ENCODE measurements at regions not wholly inside any gene's neighbourhood (a gene's known extent, or its start where the extent isn't known, plus 50 kb on each side); places are given as distances from the start of the nearest gene placed in this dataset.

DNA sequence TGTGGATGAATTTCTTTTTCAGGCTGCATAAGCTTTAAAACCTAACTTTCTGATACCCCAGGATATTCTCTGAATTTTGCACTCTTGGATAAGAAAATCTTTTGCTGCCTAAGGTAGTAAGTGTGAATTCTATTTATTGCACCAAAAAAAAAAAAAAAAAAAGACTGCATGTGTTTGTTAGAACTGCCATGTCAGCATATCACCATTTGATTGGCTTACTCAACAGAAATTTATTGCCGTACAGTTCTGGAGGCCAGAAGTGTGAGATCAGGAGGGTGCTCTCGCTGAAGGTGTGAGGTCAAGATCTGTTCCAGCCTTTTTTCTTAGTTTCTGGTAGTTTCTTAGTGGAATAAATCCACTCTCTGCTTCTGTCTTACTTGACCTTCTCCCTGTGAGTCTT is 1250.0 kb upstream of the PRKX start:
- Mint-ChIP-seq H3K9me3 (no peaks in the 10 kb centered on the region), H3K4me1 (ENCODE audit: low read depth) (no peaks in the 10 kb centered on the region), H3K27me3 (ENCODE audit: low read depth) (no peaks in the 10 kb centered on the region), H3K4me3 (no peak overlapping the region), H3K36me3 (ENCODE audit: insufficient read depth) (no peaks in the 10 kb centered on the region)
- DNase-seq (no peak), ATAC-seq (no peak)

DNA sequence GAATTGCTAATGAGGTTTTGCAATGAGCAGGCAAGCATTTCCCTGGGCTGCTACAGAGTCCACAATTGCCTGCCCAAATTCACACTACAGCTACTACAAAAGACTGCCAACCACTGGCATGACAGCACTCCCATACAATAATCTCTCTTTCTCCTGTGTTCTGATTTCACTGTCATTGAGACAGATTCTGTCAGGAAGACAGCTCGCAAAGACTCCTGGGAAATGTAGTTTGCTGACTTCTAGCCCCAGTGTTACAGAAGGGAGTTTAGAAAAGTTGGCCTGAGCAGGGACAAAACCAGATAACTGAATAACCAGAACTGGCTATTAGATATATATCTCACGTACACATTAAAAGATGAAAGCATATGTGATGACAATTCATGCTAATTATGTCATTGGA is 1231.3 kb upstream of the PRKX start:
- no peaks in the 10 kb centered on the region for H3K9me3 Mint-ChIP-seq
- no peak for DNase-seq
- H3K36me3 Mint-ChIP-seq (ENCODE audit: insufficient read depth) = no peaks in the 10 kb centered on the region
- no peaks in the 10 kb centered on the region for H3K4me1 Mint-ChIP-seq (ENCODE audit: low read depth)
- H3K27me3 Mint-ChIP-seq (ENCODE audit: low read depth) = no peaks in the 10 kb centered on the region
- no peak overlapping the region for H3K4me3 Mint-ChIP-seq
- no peak for ATAC-seq

DNA sequence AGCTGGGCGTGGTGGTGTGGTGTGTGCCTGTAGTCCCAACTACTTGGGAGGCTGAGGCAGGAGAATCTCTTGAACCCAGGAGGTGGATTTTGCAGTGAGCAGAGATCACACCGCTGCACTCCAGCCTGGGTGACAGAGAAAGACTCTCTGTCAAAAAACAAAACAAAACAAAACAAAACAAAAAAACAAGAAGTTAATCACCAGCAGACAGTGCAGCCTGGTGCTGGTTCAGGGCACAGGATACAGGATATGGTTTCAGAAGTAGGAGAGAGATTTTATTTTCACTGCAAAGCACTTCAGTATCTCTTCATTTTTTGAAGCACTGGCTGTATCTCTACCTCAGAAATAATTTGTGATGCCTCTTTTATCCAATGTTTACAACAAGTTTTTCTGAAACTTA is 1222.9 kb upstream of the PRKX start:
- ATAC-seq = no peak
- Mint-ChIP-seq H3K4me3 (no peak overlapping the region), H3K9me3 (peaks cover 4% of the 10 kb centered on the region), H3K27me3 (ENCODE audit: low read depth) (no peaks in the 10 kb centered on the region), H3K36me3 (ENCODE audit: insufficient read depth) (no peaks in the 10 kb centered on the region), H3K4me1 (ENCODE audit: low read depth) (no peaks in the 10 kb centered on the region)
- DNase-seq = no peak

DNA sequence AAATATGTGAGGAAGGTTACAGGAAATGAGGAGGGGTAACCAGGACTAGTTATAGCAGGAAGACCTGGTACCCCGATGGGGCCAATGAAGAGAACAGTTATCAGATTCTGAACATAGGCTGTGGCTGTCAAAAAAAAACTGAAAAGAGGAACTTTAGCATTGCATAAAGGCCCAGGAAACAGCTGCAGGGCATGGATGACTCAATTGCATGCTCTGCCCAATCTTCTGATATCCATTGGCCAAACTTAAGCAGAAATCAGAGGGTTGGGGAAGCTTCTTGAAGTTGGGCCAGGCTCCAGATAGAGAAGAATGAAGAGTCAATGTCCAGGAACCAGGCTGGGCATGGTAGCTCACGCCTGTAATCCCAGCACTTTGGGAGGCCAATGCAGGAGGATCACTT is 1222.4 kb upstream of the PRKX start:
- Mint-ChIP-seq H3K36me3 (ENCODE audit: insufficient read depth) (no peaks in the 10 kb centered on the region), H3K27me3 (ENCODE audit: low read depth) (no peaks in the 10 kb centered on the region), H3K4me1 (ENCODE audit: low read depth) (no peaks in the 10 kb centered on the region), H3K4me3 (no peak overlapping the region), H3K9me3 (peaks cover 4% of the 10 kb centered on the region)
- ATAC-seq (no peak), DNase-seq (no peak)

DNA sequence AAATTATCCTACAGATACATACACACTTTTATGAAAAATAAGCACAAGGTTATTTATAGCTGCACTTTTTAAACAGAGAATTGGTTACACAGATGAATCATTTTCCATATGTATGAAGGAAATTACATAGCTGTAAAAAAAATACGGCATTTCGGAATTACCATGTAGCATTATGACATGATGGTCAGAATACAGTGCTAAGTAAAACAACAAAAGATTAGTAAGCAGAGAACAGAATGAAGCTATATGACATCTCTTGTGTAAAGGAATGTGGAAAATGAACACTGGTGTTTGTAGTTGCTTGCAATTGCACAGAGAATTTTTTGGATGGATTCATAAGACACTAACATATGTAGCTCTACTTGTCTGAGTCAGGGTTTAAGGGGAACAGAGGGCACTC is 1222.0 kb upstream of the PRKX start:
- no peak overlapping the region for H3K4me3 Mint-ChIP-seq
- DNase-seq = no peak

DNA sequence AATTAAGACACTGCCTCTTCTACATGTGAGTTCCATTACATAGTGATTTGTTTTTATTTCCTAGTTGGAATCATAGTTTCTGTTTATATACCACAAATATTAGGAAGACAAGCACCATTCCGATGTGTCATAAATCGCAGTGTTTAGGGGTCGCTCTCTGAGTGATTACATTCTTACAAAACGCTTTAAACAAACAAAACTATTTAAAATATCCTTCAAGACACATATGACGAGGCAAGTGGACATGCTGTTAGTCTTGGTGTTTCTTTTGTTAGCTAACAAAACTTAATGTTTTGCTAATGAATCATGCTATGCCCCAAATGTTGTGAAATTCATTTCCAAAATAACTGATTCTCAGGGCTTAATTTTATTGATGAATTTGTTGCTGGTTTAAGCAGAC is 1219.3 kb upstream of the PRKX start:
- no peak overlapping the region for H3K4me3 Mint-ChIP-seq
- no peak for DNase-seq
- no peaks in the 10 kb centered on the region for H3K27me3 Mint-ChIP-seq (ENCODE audit: low read depth)
- H3K9me3 Mint-ChIP-seq = peaks cover 4% of the 10 kb centered on the region
- H3K4me1 Mint-ChIP-seq (ENCODE audit: low read depth) = no peaks in the 10 kb centered on the region
- no peak for ATAC-seq
- H3K36me3 Mint-ChIP-seq (ENCODE audit: insufficient read depth) = no peaks in the 10 kb centered on the region

More for the DNA sequence above, 1222.0 kb upstream of the PRKX start:
- no peaks in the 10 kb centered on the region for H3K4me1 Mint-ChIP-seq (ENCODE audit: low read depth)
- peaks cover 4% of the 10 kb centered on the region for H3K9me3 Mint-ChIP-seq
- no peaks in the 10 kb centered on the region for H3K27me3 Mint-ChIP-seq (ENCODE audit: low read depth)
- no peaks in the 10 kb centered on the region for H3K36me3 Mint-ChIP-seq (ENCODE audit: insufficient read depth)
- ATAC-seq = no peak

DNA sequence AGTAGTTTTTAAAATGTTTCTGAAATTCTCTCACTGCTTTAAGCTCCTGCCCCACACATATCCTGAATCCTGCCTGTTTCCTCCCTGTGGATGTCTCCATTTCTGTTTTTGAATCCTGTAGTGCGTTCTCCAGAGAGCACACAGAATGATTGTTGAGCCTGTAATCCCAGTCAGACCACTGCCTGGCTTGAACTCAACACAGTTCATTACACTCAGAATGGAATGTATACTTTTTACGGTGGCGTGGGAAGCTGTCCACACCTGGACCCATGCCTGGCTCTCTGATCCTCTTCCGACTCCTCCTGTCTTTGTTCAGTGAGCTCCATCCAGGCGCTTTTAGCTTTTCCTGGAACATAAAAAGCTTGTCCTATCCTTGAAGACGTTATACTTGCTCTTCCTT is 1217.0 kb upstream of the PRKX start:
- no peaks in the 10 kb centered on the region for H3K4me1 Mint-ChIP-seq (ENCODE audit: low read depth)
- H3K9me3 Mint-ChIP-seq = peaks cover 4% of the 10 kb centered on the region
- no peaks in the 10 kb centered on the region for H3K36me3 Mint-ChIP-seq (ENCODE audit: insufficient read depth)
- no peak for ATAC-seq
- no peak for DNase-seq
- no peaks in the 10 kb centered on the region for H3K27me3 Mint-ChIP-seq (ENCODE audit: low read depth)
- H3K4me3 Mint-ChIP-seq = no peak overlapping the region

DNA sequence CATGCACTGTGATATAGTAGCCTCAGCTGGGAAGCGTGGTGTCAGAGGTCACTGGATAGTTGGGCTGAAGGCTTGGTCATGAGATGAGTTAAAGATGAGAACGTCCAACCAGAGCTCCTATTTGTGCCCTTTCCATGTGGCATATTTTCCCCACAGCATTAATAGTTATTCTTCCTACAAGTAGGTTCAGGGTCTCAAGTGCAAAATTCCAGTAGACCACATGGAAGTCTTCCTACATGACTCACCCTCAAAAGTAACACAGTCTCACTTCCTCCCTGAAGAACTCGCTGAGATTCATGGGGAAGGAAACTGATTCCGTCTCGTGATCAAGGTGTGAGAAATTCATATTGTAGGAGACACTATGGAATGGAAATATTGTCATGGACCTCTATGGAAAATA is 1212.5 kb upstream of the PRKX start:
- Mint-ChIP-seq H3K4me3 (no peak overlapping the region), H3K4me1 (ENCODE audit: low read depth) (no peaks in the 10 kb centered on the region), H3K9me3 (peaks cover under 1% of the 10 kb centered on the region), H3K36me3 (ENCODE audit: insufficient read depth) (no peaks in the 10 kb centered on the region), H3K27me3 (ENCODE audit: low read depth) (no peaks in the 10 kb centered on the region)
- no peak for DNase-seq
- no peak for ATAC-seq

DNA sequence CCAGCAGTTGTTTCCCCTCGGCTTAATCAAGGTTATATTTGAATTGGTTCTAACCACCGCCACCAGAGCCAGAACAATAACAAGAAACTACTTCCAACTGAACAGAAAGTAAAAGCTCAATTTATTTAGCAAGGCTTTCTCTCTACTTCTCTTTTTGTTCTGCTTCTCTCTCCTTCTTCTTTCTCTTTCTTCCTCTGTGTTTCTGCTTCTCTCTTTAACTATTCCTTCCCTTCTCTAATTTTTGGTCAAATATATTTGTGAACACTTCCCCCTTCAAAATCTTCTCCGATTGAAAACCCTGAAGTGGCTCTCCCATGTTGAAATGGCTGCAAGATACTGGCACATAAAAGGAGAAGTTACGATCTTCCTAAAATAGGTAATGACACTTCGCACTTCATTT is 1195.9 kb upstream of the PRKX start:
- H3K27me3 Mint-ChIP-seq (ENCODE audit: low read depth) = no peaks in the 10 kb centered on the region
- ATAC-seq (no peak), DNase-seq (no peak)
- no peaks in the 10 kb centered on the region for H3K4me1 Mint-ChIP-seq (ENCODE audit: low read depth)
- peaks cover 5% of the 10 kb centered on the region for H3K9me3 Mint-ChIP-seq
- H3K36me3 Mint-ChIP-seq (ENCODE audit: insufficient read depth) = no peaks in the 10 kb centered on the region
- no peak overlapping the region for H3K4me3 Mint-ChIP-seq

DNA sequence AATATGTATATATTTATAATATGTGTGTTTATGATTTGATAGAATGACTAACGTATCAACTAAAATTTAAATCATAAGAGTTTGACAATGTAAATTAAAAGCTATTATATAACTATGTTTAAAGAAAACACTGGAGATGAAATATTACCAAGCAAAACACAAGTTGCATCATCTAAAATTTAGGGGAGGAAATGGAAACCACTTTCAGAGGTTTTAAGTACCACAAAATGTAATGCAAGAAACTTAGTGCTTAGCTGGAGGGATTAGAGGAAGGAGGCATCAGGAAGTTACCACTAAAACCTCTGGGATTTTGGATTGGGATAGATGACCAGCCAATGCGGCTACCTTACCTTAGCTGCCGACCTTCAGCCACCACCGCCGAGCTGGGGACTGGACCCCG is 1192.1 kb upstream of the PRKX start:
- H3K36me3 Mint-ChIP-seq (ENCODE audit: insufficient read depth) = no peaks in the 10 kb centered on the region
- no peak for ATAC-seq
- H3K4me1 Mint-ChIP-seq (ENCODE audit: low read depth) = no peaks in the 10 kb centered on the region
- no peak overlapping the region for H3K4me3 Mint-ChIP-seq
- H3K9me3 Mint-ChIP-seq = peaks cover 5% of the 10 kb centered on the region
- DNase-seq = no peak
- no peaks in the 10 kb centered on the region for H3K27me3 Mint-ChIP-seq (ENCODE audit: low read depth)

DNA sequence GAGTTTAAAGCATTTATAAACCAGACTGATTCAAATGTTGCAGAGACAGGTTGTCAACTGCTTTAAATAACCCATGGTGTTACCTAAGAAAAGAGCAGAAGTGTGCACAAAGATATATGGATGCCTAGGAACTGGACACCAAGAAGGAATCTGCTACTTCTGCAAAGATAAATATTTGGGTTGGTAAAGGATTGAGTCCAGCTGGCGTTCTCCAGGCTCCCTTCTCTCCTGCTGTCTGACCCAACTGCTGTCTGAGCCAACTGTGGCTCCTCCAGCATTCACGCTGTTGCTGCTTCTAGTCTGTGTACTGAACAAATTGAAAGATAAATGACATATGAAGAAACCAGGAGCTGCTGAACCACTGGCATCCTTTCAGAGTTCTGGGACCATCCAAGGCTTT is 1167.8 kb upstream of the PRKX start:
- no peak for DNase-seq
- Mint-ChIP-seq H3K4me1 (ENCODE audit: low read depth) (no peaks in the 10 kb centered on the region), H3K9me3 (no peaks in the 10 kb centered on the region), H3K4me3 (no peak overlapping the region), H3K27me3 (ENCODE audit: low read depth) (no peaks in the 10 kb centered on the region), H3K36me3 (ENCODE audit: insufficient read depth) (no peaks in the 10 kb centered on the region)
- ATAC-seq = no peak

DNA sequence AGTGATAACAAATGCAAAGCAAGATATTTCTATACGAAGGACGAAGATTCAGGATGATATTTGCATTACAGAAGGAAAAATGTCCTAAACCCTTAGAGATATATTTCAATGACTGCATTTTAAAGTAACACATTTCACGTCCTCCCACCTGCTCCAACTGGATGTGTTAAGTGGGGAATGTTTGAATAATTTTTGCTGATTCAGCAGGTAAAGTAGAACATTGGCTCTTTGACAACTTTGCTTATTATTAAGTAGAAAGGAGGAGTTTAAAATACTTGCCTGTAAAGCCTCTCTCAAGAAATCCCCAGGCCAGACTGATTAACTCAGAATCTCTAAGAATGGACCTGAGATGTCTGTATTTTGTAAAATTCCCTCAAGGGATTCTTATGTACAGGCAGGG is 1165.2 kb upstream of the PRKX start:
- DNase-seq = no peak
- Mint-ChIP-seq H3K9me3 (no peaks in the 10 kb centered on the region), H3K4me1 (ENCODE audit: low read depth) (no peaks in the 10 kb centered on the region), H3K4me3 (no peak overlapping the region), H3K27me3 (ENCODE audit: low read depth) (no peaks in the 10 kb centered on the region), H3K36me3 (ENCODE audit: insufficient read depth) (no peaks in the 10 kb centered on the region)
- ATAC-seq = no peak

DNA sequence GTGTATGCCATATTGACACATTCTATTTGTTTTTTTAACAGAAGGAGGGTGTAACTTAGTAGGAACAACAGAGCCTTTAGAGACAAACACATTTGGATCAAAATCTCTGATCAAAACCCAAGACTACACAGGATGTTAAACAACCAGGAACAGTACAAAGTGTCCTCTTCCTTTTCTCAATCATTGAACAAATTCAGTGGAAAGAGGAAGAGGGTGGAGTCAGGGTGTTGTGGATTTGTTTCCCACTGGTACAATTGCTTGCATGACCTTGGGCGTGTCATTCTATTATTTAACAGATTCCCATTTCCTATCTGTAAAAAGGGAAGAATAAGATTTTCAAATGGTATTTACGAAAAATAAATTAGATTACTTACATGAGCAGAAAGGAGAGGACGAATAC is 1162.8 kb upstream of the PRKX start:
- no peaks in the 10 kb centered on the region for H3K27me3 Mint-ChIP-seq (ENCODE audit: low read depth)
- H3K4me1 Mint-ChIP-seq (ENCODE audit: low read depth) = no peaks in the 10 kb centered on the region
- DNase-seq (no peak), ATAC-seq (no peak)
- no peaks in the 10 kb centered on the region for H3K9me3 Mint-ChIP-seq
- no peak overlapping the region for H3K4me3 Mint-ChIP-seq
- H3K36me3 Mint-ChIP-seq (ENCODE audit: insufficient read depth) = no peaks in the 10 kb centered on the region

DNA sequence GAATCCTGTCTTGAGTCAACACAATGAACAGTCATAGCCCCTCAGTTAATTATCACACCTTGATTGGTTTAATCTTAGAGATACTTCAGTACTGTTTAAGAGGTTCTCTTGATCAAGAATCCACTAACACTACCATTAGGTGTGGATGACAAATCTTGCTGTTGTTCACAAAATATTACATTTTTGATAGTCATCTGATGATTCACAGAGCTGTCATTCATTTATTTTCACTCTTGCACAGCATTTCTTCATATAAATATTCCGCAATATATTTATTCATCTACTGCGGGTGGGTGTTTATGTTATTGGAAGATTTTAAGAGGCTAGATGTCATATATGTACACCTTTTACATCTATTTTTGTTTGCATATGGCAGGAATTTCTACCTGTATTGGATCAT is 1138.1 kb upstream of the PRKX start:
- no peak overlapping the region for H3K4me3 Mint-ChIP-seq
- no peaks in the 10 kb centered on the region for H3K36me3 Mint-ChIP-seq (ENCODE audit: insufficient read depth)
- H3K9me3 Mint-ChIP-seq = no peaks in the 10 kb centered on the region
- H3K27me3 Mint-ChIP-seq (ENCODE audit: low read depth) = no peaks in the 10 kb centered on the region
- H3K4me1 Mint-ChIP-seq (ENCODE audit: low read depth) = no peaks in the 10 kb centered on the region
- ATAC-seq (no peak), DNase-seq (no peak)

DNA sequence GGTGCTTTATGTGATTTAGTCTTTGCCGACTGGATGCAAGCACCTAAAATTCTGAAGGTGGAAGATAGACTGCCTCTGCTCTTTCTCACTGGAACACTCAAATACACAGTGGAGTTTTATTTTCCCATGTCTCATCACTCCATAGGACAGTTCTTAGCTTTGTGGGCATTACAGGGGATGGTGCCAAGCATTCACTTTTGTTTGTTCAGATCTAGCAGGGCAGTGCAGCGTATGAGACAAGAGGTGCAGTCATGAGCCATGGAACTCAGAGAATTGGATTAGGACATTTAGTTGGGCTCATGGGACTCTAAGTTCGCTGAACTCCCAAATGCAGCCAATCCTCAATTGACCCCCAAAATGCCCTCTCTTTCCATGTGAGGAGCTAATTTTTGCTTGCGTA is 1136.9 kb upstream of the PRKX start:
- Mint-ChIP-seq H3K9me3 (no peaks in the 10 kb centered on the region), H3K4me1 (ENCODE audit: low read depth) (no peaks in the 10 kb centered on the region), H3K27me3 (ENCODE audit: low read depth) (no peaks in the 10 kb centered on the region), H3K4me3 (no peak overlapping the region), H3K36me3 (ENCODE audit: insufficient read depth) (no peaks in the 10 kb centered on the region)
- ATAC-seq = no peak
- no peak for DNase-seq

DNA sequence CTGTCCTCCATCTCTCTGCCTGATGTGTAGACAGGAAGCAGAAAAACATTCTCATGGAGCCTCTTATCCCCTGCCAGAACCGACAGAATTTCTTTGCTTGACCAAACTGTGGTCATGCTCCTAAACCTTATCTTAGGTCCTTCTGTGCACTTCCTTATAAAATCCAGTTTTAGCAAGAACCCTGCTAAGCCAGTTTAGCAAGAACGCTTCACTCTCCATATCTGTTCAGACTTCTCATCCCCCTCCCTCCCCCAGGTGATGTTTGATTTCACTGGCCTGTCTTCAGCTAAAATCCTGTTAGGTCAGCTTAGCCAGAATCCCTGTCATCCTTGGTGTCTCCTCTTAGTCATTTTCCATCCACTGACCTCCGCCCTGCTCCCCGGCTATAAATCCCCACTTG is 1130.9 kb upstream of the PRKX start:
- ATAC-seq (no peak), DNase-seq (no peak)
- no peaks in the 10 kb centered on the region for H3K4me1 Mint-ChIP-seq (ENCODE audit: low read depth)
- H3K9me3 Mint-ChIP-seq = peaks cover 7% of the 10 kb centered on the region
- no peaks in the 10 kb centered on the region for H3K27me3 Mint-ChIP-seq (ENCODE audit: low read depth)
- H3K4me3 Mint-ChIP-seq = no peak overlapping the region
- H3K36me3 Mint-ChIP-seq (ENCODE audit: insufficient read depth) = no peaks in the 10 kb centered on the region
